ENCODE measurements at regions not wholly inside any gene's neighbourhood (a gene's known extent, or its start where the extent isn't known, plus 50 kb on each side); places are given as distances from the start of the nearest gene placed in this dataset.

- no peaks in the 10 kb centered on the region for H3K27me3 ChIP-seq (replicated peaks; ENCODE audit: insufficient read depth)
- no peak overlapping the region for H3K9ac ChIP-seq
- H3K4me1 ChIP-seq (ENCODE audit: insufficient read depth): no peaks in the 10 kb centered on the region
- H3K4me2 ChIP-seq (ENCODE audit: unreplicated experiment): no peak overlapping the region
- no peak overlapping the region; the same call in 1 of the 2 replicates for H2AFZ ChIP-seq
- no peak for TF ChIP-seq EZH2phosphoT487 (IDR thresholded peaks at IDR 0.05; ENCODE audit: insufficient read depth, low read depth)
- no peak for TF ChIP-seq EZH2 (IDR thresholded peaks at IDR 0.05; ENCODE audit: insufficient read depth, poor library complexity, severe bottlenecking)
- 4 to 6% methylated on average over 1 of the region's 1 CpG for WGBS, 2 experiments (ENCODE audit: low coverage in 1 of 2, low lambda C conversion rate in 2 of 2, missing lambda C conversion rate in 2 of 2)
- DNase-seq: no peak
- H3K9me3 ChIP-seq (ENCODE audit: low read depth): no peaks in the 10 kb centered on the region
- H3K36me3 ChIP-seq (ENCODE audit: low read depth): no peaks in the 10 kb centered on the region
- H3F3A ChIP-seq (ENCODE audit: insufficient read depth): no peaks in the 10 kb centered on the region
- H3K27ac ChIP-seq: no peak overlapping the region
- in situ Hi-C loops (cut with MboI): no loop called here
- no peaks in the 10 kb centered on the region for H4K20me1 ChIP-seq (ENCODE audit: insufficient read depth)
- H3K9me2 ChIP-seq (ENCODE audit: insufficient read depth): peaks cover 3% of the 10 kb centered on the region; the same call in 1 of the 2 replicates
- no peaks in the 10 kb centered on the region for H3K79me2 ChIP-seq (ENCODE audit: insufficient read depth)
- H3K4me3 ChIP-seq: no peak overlapping the region
Measured at GRCh38 chr2:157106950-157107349, 150.6 kb upstream of the GALNT5 start.

GRCh38 chr2:157107460-157107859, 150.0 kb upstream of the GALNT5 start:
- H4K20me1 ChIP-seq (ENCODE audit: insufficient read depth): no peaks in the 10 kb centered on the region
- H3K36me3 ChIP-seq (ENCODE audit: low read depth): no peaks in the 10 kb centered on the region
- H3K27me3 ChIP-seq (replicated peaks; ENCODE audit: insufficient read depth): no peaks in the 10 kb centered on the region
- H3K27ac ChIP-seq: no peak overlapping the region
- no peaks in the 10 kb centered on the region for H3F3A ChIP-seq (ENCODE audit: insufficient read depth)
- H3K9me2 ChIP-seq (ENCODE audit: insufficient read depth): peaks cover 3% of the 10 kb centered on the region; the same call in 1 of the 2 replicates
- no peak for DNase-seq
- no peaks in the 10 kb centered on the region for H3K4me1 ChIP-seq (ENCODE audit: insufficient read depth)
- no peak overlapping the region for H3K9ac ChIP-seq
- H3K4me2 ChIP-seq (ENCODE audit: unreplicated experiment): no peak overlapping the region
- H3K9me3 ChIP-seq (ENCODE audit: low read depth): no peaks in the 10 kb centered on the region
- no peak overlapping the region for H2AFZ ChIP-seq
- 14 to 50% methylated on average over 1 of the region's 1 CpG for WGBS, 2 experiments (ENCODE audit: low coverage in 1 of 2, low lambda C conversion rate in 2 of 2, missing lambda C conversion rate in 2 of 2)
- in situ Hi-C loops (cut with MboI): no loop called here
- no peak for TF ChIP-seq EZH2 (IDR thresholded peaks at IDR 0.05; ENCODE audit: insufficient read depth, poor library complexity, severe bottlenecking)
- no peak for TF ChIP-seq EZH2phosphoT487 (IDR thresholded peaks at IDR 0.05; ENCODE audit: insufficient read depth, low read depth)
- H3K4me3 ChIP-seq: no peak overlapping the region
- no peaks in the 10 kb centered on the region for H3K79me2 ChIP-seq (ENCODE audit: insufficient read depth)

- H3K4me1 ChIP-seq (ENCODE audit: insufficient read depth): no peaks in the 10 kb centered on the region
- in situ Hi-C loops (cut with MboI): no loop called here
- H3K9me2 ChIP-seq (ENCODE audit: insufficient read depth): peaks cover 3% of the 10 kb centered on the region; the same call in 1 of the 2 replicates
- no peak overlapping the region for H3K4me3 ChIP-seq
- no peak for DNase-seq
- no peaks in the 10 kb centered on the region for H3K9me3 ChIP-seq (ENCODE audit: low read depth)
- H3K36me3 ChIP-seq (ENCODE audit: low read depth): no peaks in the 10 kb centered on the region
- no peak overlapping the region for H3K9ac ChIP-seq
- no peaks in the 10 kb centered on the region for H3K27me3 ChIP-seq (replicated peaks; ENCODE audit: insufficient read depth)
- no peaks in the 10 kb centered on the region for H4K20me1 ChIP-seq (ENCODE audit: insufficient read depth)
- no peaks in the 10 kb centered on the region for H3K79me2 ChIP-seq (ENCODE audit: insufficient read depth)
- H2AFZ ChIP-seq: no peak overlapping the region
- no peak for TF ChIP-seq EZH2phosphoT487 (IDR thresholded peaks at IDR 0.05; ENCODE audit: insufficient read depth, low read depth)
- no peak for TF ChIP-seq EZH2 (IDR thresholded peaks at IDR 0.05; ENCODE audit: insufficient read depth, poor library complexity, severe bottlenecking)
- no peak overlapping the region for H3K27ac ChIP-seq
- H3F3A ChIP-seq (ENCODE audit: insufficient read depth): no peaks in the 10 kb centered on the region
- 31 to 32% methylated on average over 2 of the region's 2 CpGs for WGBS, 2 experiments (ENCODE audit: low coverage in 1 of 2, low lambda C conversion rate in 2 of 2, missing lambda C conversion rate in 2 of 2)
- H3K4me2 ChIP-seq (ENCODE audit: unreplicated experiment): no peak overlapping the region
Measured at GRCh38 chr2:157107877-157108276, 149.6 kb upstream of the GALNT5 start.

GRCh38 chr2:157122776-157123175, 134.7 kb upstream of the GALNT5 start:
- peak overlapping the region; percentile 49 for H3K4me2 ChIP-seq (ENCODE audit: unreplicated experiment)

GRCh38 chr2:157124731-157125130, 132.8 kb upstream of the GALNT5 start:
- Histone ChIP-seq H3K9ac (no peak overlapping the region), H3K27ac (no peak overlapping the region), H3K4me2 (ENCODE audit: unreplicated experiment) (no peak overlapping the region), H3K4me3 (no peak overlapping the region), H3K9me2 (ENCODE audit: insufficient read depth) (no peaks in the 10 kb centered on the region), H3K36me3 (ENCODE audit: low read depth) (no peaks in the 10 kb centered on the region), H4K20me1 (ENCODE audit: insufficient read depth) (no peaks in the 10 kb centered on the region), H3K27me3 (replicated peaks; ENCODE audit: insufficient read depth) (no peaks in the 10 kb centered on the region), H3F3A (ENCODE audit: insufficient read depth) (no peaks in the 10 kb centered on the region), H2AFZ (no peak overlapping the region), H3K9me3 (ENCODE audit: low read depth) (no peaks in the 10 kb centered on the region), H3K4me1 (ENCODE audit: insufficient read depth) (no peaks in the 10 kb centered on the region), H3K79me2 (ENCODE audit: insufficient read depth) (no peaks in the 10 kb centered on the region)
- no peak for DNase-seq
- TF ChIP-seq EZH2phosphoT487 (IDR thresholded peaks at IDR 0.05; ENCODE audit: insufficient read depth, low read depth) (no peak), EZH2 (IDR thresholded peaks at IDR 0.05; ENCODE audit: insufficient read depth, poor library complexity, severe bottlenecking) (no peak)
- WGBS, 2 experiments (ENCODE audit: low coverage in 1 of 2, low lambda C conversion rate in 2 of 2, missing lambda C conversion rate in 2 of 2): 21 to 36% methylated on average over 2 of the region's 2 CpGs
- in situ Hi-C loops (cut with MboI): no loop called here

More at GRCh38 chr2:157122776-157123175, 134.7 kb upstream of the GALNT5 start:
- Histone ChIP-seq H3K4me3 (peak overlapping the region; percentile 22; the same call in 1 of the 2 replicates), H3K36me3 (ENCODE audit: low read depth) (no peaks in the 10 kb centered on the region), H3K79me2 (ENCODE audit: insufficient read depth) (no peaks in the 10 kb centered on the region), H3K9me3 (ENCODE audit: low read depth) (no peaks in the 10 kb centered on the region), H3K27me3 (replicated peaks; ENCODE audit: insufficient read depth) (no peaks in the 10 kb centered on the region), H3F3A (ENCODE audit: insufficient read depth) (no peaks in the 10 kb centered on the region), H3K27ac (no peak overlapping the region), H3K9me2 (ENCODE audit: insufficient read depth) (no peaks in the 10 kb centered on the region), H3K4me1 (ENCODE audit: insufficient read depth) (no peaks in the 10 kb centered on the region), H4K20me1 (ENCODE audit: insufficient read depth) (no peaks in the 10 kb centered on the region), H3K9ac (0 out of 2 replicates have a peak overlapping the region, but pooled peaks have one; percentile 5), H2AFZ (peak overlapping the region; percentile 77)
- in situ Hi-C loops (cut with MboI): no loop called here
- peak; percentile 1 for DNase-seq
- TF ChIP-seq EZH2 (IDR thresholded peaks at IDR 0.05; ENCODE audit: insufficient read depth, poor library complexity, severe bottlenecking) (no peak), EZH2phosphoT487 (IDR thresholded peaks at IDR 0.05; ENCODE audit: insufficient read depth, low read depth) (no peak)
- WGBS, 2 experiments (ENCODE audit: low coverage in 1 of 2, low lambda C conversion rate in 2 of 2, missing lambda C conversion rate in 2 of 2): 10 to 11% methylated on average over 6 of the region's 6 CpGs
